Heart left ventricle (tissue), 16 donors: ENCODE measurements at regions not wholly inside any gene's neighbourhood (a gene's known extent, or its start where the extent isn't known, plus 50 kb on each side); places are given as distances from the start of the nearest gene placed in this dataset.
A peak's percentile ranks its signal among the peaks of the same experiment; 100 is the strongest.

ENCODE experiments used
- ATAC-seq, 4 donors: fragments of 200-7000 bp; cut with Tn5 transposase; one replicate each; pipeline ENCODE4 v1.9.1; 2020 to 2022; ENCODE audit warnings: moderate library complexity in 4 of 4, mild to moderate bottlenecking in 3 of 4, moderate number of reproducible peaks in 1 of 4
- DNase-seq, 5 donors: peaks; one replicate each; pipeline ENCODE4 v3.0.0-alpha.2; 2020
- H3K27ac ChIP-seq, 12 donors: fragments of 200-600 bp; sonication (generic) in 4 of 12; one replicate each; pipeline versions ENCODE4 v1.5.0 to v1.8.0; 2016 to 2022; ENCODE audit warnings: mild to moderate bottlenecking in 2 of 12
- H3K27me3 ChIP-seq, 9 donors: fragments of 200-600 bp; sonication (generic) in 2 of 9; one replicate each; pipeline versions ENCODE4 v1.5.1 to v1.8.0; 2016 to 2022; ENCODE audit warnings: mild to moderate bottlenecking in 3 of 9
- H3K36me3 ChIP-seq, 9 donors: fragments of 200-600 bp; sonication (generic) in 2 of 9; one replicate each; pipeline versions ENCODE4 v1.5.0 to v1.8.0; 2018 to 2022; ENCODE audit warnings: mild to moderate bottlenecking in 2 of 9
- H3K4me1 ChIP-seq, 12 donors: fragments of 200-600 bp; sonication (generic) in 4 of 12; one replicate each; pipeline versions ENCODE4 v1.5.0 to v1.8.0; 2016 to 2022; ENCODE audit warnings: mild to moderate bottlenecking in 3 of 12
- H3K4me3 ChIP-seq, 12 donors: fragments of 200-600 bp; sonication (generic) in 4 of 12; one replicate each; pipeline versions ENCODE4 v1.5.0 to v1.8.0; 2017 to 2022; ENCODE audit warnings: mild to moderate bottlenecking in 9 of 12, moderate library complexity in 4 of 12
- H3K9me3 ChIP-seq, 12 donors: fragments of 200-600 bp; sonication (generic) in 4 of 12; one replicate each; pipeline versions ENCODE4 v1.5.0 to v1.8.0; 2016 to 2022; ENCODE audit warnings: mild to moderate bottlenecking in 1 of 12
- CTCF ChIP-seq, 12 donors: fragments of 200-600 bp; sonication (generic) in 4 of 12; IDR thresholded peaks; one replicate each; pipeline versions ENCODE4 v1.5.0 to v1.8.0; 2018 to 2022; ENCODE audit warnings: antibody characterized with exemption in 12 of 12, mild to moderate bottlenecking in 5 of 12
- POLR2A ChIP-seq, 2 donors: fragments of 450-650 bp; IDR thresholded peaks; one replicate each; pipeline ENCODE4 v1.6.1; 2017; ENCODE audit warnings: antibody characterized with exemption in 2 of 2, mild to moderate bottlenecking in 2 of 2, moderate library complexity in 2 of 2
- WGBS, 4 donors: extraction: QIAGEN DNeasy Blood & Tissue Kit in 2 of 4; methylation state at CpG; one replicate each; pipeline versions ENCODE4 v1.1.5 to v1.1.7; 2013 to 2018; 5-methylcytosine and 5-hydroxymethylcytosine counted together
- intact Hi-C, 10 donors: fragments of 100-400 bp; cut with DNase I; formaldehyde crosslinking; loops; one replicate each; pipeline versions ENCODE4 v1.11.1 to v1.14.2; 2022
- donor health status: ischemic (EF 13 %, LVEDD 7.1; RV severe dilation, severe dysfunction).
- donor health status: healthy with polysubstance abuse.
- donor health status: DM: no; HTN: yes; CAD: no.
- donor health status: DM: no; HTN: no; CAD: no.
- donor health status: ischemic (EF 25% LVEDD 6.9; RV normal size, moderate dysfunction).
- donor health status: ischemic (EF 25% LVEDD 5.7; RV mildly dilated, moderate dysfunction).
- donor health status: healthy.
- donor health status: DM: yes; HTN: yes; CAD: no.
- donor health status: ischemic (EF 35%, LVEDD 5.7; RV mildly dilated, moderate dysfunction).
- donor health status: nonischemic (EF 11% LVEDD 7.7; RV severe dilation, severe dysfunction).
- donor health status: DM: yes; HTN: yes; CAD: no.
- donor health status: PGD.
- donor health status: ischemic (EF 29% LVEDD 5.4; RV normal size, mild dysfunction).
- donor health status: nonischemic (EF 23%, LVEDD 6.1; RV moderate dilation, normal function).

DNA sequence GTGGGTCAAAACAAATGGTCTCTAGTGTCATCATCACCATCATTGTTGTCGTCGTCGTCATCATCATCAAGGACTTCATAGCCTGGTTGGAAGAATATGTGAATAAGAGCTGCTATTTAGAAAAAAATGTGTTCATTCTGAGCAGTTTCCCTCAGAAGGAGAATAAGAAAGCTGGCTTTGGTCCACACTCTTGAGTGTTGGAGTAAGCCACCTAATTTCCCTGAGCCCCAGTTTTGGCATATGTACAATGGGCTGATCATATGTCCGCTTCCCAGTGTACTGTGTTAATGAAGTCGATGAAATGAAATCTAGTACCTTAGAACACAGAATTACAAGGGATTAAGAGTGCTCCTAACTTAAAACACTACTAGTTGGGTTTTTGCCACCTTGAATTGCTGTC lies 545.5 kb downstream of the CCDC171 start:
- no peak for TF ChIP-seq CTCF (IDR thresholded peaks at IDR 0.05)
- no peak for TF ChIP-seq POLR2A (IDR thresholded peaks at IDR 0.05)
- H3K4me1 ChIP-seq, result peaks cover 0 to 19% (median under 1%) of the 10 kb centered on the region in 12 donors
- no peak for ATAC-seq
- DNase-seq, result no peak
- H3K9me3 ChIP-seq, result peaks cover 0 to 4% (median 0%) of the 10 kb centered on the region in 12 donors
- no peak overlapping the region for H3K27ac ChIP-seq
- no peaks in the 10 kb centered on the region for H3K27me3 ChIP-seq
- H3K36me3 ChIP-seq, result no peaks in the 10 kb centered on the region
- WGBS, 4 donors, result 93 to 97% (median 95%) methylated on average over 5 of the region's 5 CpGs
- intact Hi-C loops, result no loop called here
- no peak overlapping the region for H3K4me3 ChIP-seq

DNA sequence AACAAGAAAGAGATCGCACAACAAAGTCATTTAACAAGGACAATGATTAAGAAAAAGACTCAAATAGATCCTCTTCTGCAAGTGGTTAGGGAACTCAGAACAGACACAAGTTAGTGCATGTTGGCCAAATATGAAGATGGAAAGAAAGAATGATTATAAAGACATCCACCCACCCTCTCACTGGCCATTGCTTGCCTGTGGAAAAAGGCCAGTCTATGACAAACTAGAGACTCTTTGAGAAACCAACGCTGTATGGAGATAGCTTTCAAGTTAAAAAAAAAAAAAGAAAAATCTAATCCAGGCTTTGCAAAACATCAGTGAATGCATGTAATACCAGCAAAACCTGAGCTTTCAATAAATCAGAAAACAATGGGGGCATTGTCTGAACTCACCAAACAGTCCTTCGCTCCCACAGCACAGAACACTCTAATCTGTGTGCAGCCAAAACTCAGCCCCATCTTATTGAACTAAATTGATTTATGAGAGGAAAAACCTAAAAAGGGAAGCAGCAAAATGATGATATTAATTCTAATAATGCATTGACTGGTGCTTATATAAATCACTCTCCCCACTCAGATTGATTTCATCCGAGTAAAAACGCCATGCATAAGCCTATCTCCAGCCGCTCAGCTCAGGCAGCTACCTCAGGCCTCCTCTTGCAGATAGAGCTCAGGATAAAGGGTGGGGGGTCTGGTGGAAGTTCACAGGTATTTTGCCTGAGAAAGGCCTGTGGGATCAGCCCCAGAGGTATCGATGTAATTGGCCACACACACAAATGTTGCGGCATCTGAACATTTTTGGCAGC lies 547.1 kb downstream of the CCDC171 start:
- peak overlapping the region in 3 of 12 donors; percentile 50 to 69 (median 65) for H3K27ac ChIP-seq
- no peak for DNase-seq

GRCh38 chr9:16100537-16101091 lies 547.8 kb downstream of the CCDC171 start:
- H3K36me3 ChIP-seq, result no peaks in the 10 kb centered on the region
- H3K27me3 ChIP-seq, result no peaks in the 10 kb centered on the region
- ATAC-seq (peak; percentile 65 to 97 (median 94)), DNase-seq (peak; percentile 70 to 88 (median 70))
- H3K27ac ChIP-seq, result peak overlapping the region in 7 of 12 donors; percentile 17 to 69 (median 42)
- H3K9me3 ChIP-seq, result peaks cover 0 to 4% (median 0%) of the 10 kb centered on the region in 12 donors
- intact Hi-C loops, result no loop called here
- WGBS, 4 donors, result 42 to 51% (median 48%) methylated on average over 7 to 8 of the region's 8 CpGs
- TF ChIP-seq CTCF (IDR thresholded peaks at IDR 0.05), result no peak
- no peak for TF ChIP-seq POLR2A (IDR thresholded peaks at IDR 0.05)
- H3K4me3 ChIP-seq, result peak overlapping the region in 1 of 12 donors; percentile 24
- peaks cover 0 to 16% (median 0%) of the 10 kb centered on the region in 12 donors for H3K4me1 ChIP-seq

More for the DNA sequence above, 547.1 kb downstream of the CCDC171 start:
- TF ChIP-seq POLR2A (IDR thresholded peaks at IDR 0.05), result no peak
- no peak for TF ChIP-seq CTCF (IDR thresholded peaks at IDR 0.05)
- Histone ChIP-seq H3K9me3 (peaks cover 0 to 4% (median 0%) of the 10 kb centered on the region in 12 donors), H3K4me1 (peaks cover 0 to 16% (median 0%) of the 10 kb centered on the region in 12 donors), H3K27me3 (no peaks in the 10 kb centered on the region), H3K4me3 (no peak overlapping the region), H3K36me3 (no peaks in the 10 kb centered on the region)
- WGBS, 4 donors, result 77 to 89% (median 83%) methylated on average over 8 of the region's 8 CpGs
- intact Hi-C loops, result no loop called here
- no peak for ATAC-seq

DNA sequence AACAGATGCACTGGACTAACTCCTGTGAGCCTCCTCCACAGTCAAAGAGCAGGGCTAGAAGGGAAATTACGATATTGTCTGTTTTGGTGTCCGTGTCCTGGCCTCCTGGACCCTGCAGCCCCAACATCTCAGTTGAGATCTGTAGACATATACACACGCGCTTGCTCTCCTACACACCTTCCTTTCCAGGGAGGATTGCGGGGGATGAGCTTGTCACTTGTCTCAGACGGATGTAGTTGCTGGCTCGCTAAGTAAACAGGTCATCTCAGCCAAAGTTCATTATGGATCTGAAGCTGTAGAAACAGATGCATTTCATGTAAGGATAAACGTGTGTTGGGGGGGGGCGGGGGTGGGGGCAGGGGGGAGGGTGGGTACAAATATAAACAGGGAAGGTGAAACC lies 549.3 kb downstream of the CCDC171 start:
- H3K27ac ChIP-seq, result no peak overlapping the region
- H3K27me3 ChIP-seq, result no peaks in the 10 kb centered on the region
- H3K36me3 ChIP-seq, result no peaks in the 10 kb centered on the region
- H3K4me3 ChIP-seq, result no peak overlapping the region
- DNase-seq (no peak), ATAC-seq (no peak)
- WGBS, 4 donors, result 71 to 81% (median 75%) methylated on average over 9 of the region's 9 CpGs
- H3K4me1 ChIP-seq, result peaks cover 0 to 16% (median 0%) of the 10 kb centered on the region in 12 donors
- TF ChIP-seq CTCF (IDR thresholded peaks at IDR 0.05), result no peak
- TF ChIP-seq POLR2A (IDR thresholded peaks at IDR 0.05), result no peak
- intact Hi-C loops, result no loop called here
- H3K9me3 ChIP-seq, result peaks cover 0 to 4% (median 0%) of the 10 kb centered on the region in 12 donors
